ENCODE measurements at regions not wholly inside any gene's neighbourhood (a gene's known extent, or its start where the extent isn't known, plus 50 kb on each side); places are given as distances from the start of the nearest gene placed in this dataset.

GRCh38 chr16:26275021-26275590, 583.3 kb downstream of the HS3ST4 start:
- TF ChIP-seq CTCF (conservative IDR thresholded peaks at IDR 0.05; ENCODE audit: low read depth, low read length) = no peak
- no peak for DNase-seq (ENCODE audit: low read depth)
- no peak overlapping the region for H3K4me3 ChIP-seq (ENCODE audit: low read depth, low read length)

GRCh38 chr16:26276289-26276688, 584.5 kb downstream of the HS3ST4 start:
- no peak for TF ChIP-seq CTCF (conservative IDR thresholded peaks at IDR 0.05; ENCODE audit: low read depth, low read length)
- DNase-seq (ENCODE audit: low read depth) = no peak
- H3K4me3 ChIP-seq (ENCODE audit: low read depth, low read length) = no peak overlapping the region

GRCh38 chr16:26281381-26282110, 589.8 kb downstream of the HS3ST4 start:
- no peak for DNase-seq (ENCODE audit: low read depth)

GRCh38 chr16:26295625-26296304, 604.0 kb downstream of the HS3ST4 start:
- no peak overlapping the region for H3K4me3 ChIP-seq (ENCODE audit: low read depth, low read length)
- no peak for DNase-seq (ENCODE audit: low read depth)
- TF ChIP-seq CTCF (conservative IDR thresholded peaks at IDR 0.05; ENCODE audit: low read depth, low read length) = no peak

More at GRCh38 chr16:26281381-26282110, 589.8 kb downstream of the HS3ST4 start:
- TF ChIP-seq CTCF (conservative IDR thresholded peaks at IDR 0.05; ENCODE audit: low read depth, low read length) = no peak
- H3K4me3 ChIP-seq (ENCODE audit: low read depth, low read length) = no peak overlapping the region

GRCh38 chr16:26301516-26301915, 609.8 kb downstream of the HS3ST4 start:
- no peak for TF ChIP-seq CTCF (conservative IDR thresholded peaks at IDR 0.05; ENCODE audit: low read depth, low read length)
- no peak overlapping the region for H3K4me3 ChIP-seq (ENCODE audit: low read depth, low read length)
- DNase-seq (ENCODE audit: low read depth) = no peak

- TF ChIP-seq CTCF (conservative IDR thresholded peaks at IDR 0.05; ENCODE audit: low read depth, low read length) = no peak
- no peak overlapping the region for H3K4me3 ChIP-seq (ENCODE audit: low read depth, low read length)
- no peak for DNase-seq (ENCODE audit: low read depth)
Measured at GRCh38 chr16:26316683-26317464, 625.1 kb downstream of the HS3ST4 start.
